ENCODE measurements at regions not wholly inside any gene's neighbourhood (a gene's known extent, or its start where the extent isn't known, plus 50 kb on each side); places are given as distances from the start of the nearest gene placed in this dataset.

GRCh38 chr6:16031278-16031981 lies 97.5 kb upstream of the MYLIP start:
- TF ChIP-seq, protein P1, sequence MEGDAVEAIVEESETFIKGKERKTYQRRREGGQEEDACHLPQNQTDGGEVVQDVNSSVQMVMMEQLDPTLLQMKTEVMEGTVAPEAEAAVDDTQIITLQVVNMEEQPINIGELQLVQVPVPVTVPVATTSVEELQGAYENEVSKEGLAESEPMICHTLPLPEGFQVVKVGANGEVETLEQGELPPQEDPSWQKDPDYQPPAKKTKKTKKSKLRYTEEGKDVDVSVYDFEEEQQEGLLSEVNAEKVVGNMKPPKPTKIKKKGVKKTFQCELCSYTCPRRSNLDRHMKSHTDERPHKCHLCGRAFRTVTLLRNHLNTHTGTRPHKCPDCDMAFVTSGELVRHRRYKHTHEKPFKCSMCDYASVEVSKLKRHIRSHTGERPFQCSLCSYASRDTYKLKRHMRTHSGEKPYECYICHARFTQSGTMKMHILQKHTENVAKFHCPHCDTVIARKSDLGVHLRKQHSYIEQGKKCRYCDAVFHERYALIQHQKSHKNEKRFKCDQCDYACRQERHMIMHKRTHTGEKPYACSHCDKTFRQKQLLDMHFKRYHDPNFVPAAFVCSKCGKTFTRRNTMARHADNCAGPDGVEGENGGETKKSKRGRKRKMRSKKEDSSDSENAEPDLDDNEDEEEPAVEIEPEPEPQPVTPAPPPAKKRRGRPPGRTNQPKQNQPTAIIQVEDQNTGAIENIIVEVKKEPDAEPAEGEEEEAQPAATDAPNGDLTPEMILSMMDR (conservative IDR thresholded peaks at IDR 0.05; ENCODE audit: low read length): no peak
- no peak for TF ChIP-seq EZH2phosphoT487 (IDR thresholded peaks at IDR 0.05; ENCODE audit: borderline replicate concordance, low read depth, low read length)

Data from OCI-LY7 (cell line).